DND-41 (cell line): ENCODE measurements at regions not wholly inside any gene's neighbourhood (a gene's known extent, or its start where the extent isn't known, plus 50 kb on each side); places are given as distances from the start of the nearest gene placed in this dataset.
"Not testable (repeated sequence)": the region's sequence is repeated elsewhere in the genome, so short reads cannot be mapped to it uniquely, and the experiment has no call there.

Source experiments
- ATAC-seq: fragments of 200-7000 bp; cut with Tn5 transposase; 3 replicates; pipeline ENCODE4 v1.9.1; 2021; ENCODE audit warnings: low read depth; ENCODE audit not compliant: insufficient read depth
- DNase-seq: peaks from one replicate; pipeline ENCODE4 v3.0.0-alpha.2; 2020
- H2AFZ ChIP-seq: 2 replicates; pipeline ENCODE4 v1.6.0; 2012; ENCODE audit warnings: low read depth, low read length
- H3K27ac ChIP-seq: 2 replicates; pipeline ENCODE4 v1.5.1; 2012; ENCODE audit warnings: low read length, inconsistent platforms
- H3K27me3 ChIP-seq: fragments of 200-600 bp; sonication (generic); 2 replicates; pipeline ENCODE4 v1.6.0; 2012; ENCODE audit warnings: low read length, mild to moderate bottlenecking, inconsistent platforms; ENCODE audit not compliant: insufficient read depth, poor library complexity
- H3K36me3 ChIP-seq: 2 replicates; pipeline ENCODE4 v1.5.1; 2012; ENCODE audit warnings: low read length, inconsistent platforms; ENCODE audit not compliant: insufficient read depth
- H3K4me1 ChIP-seq: 2 replicates; pipeline ENCODE4 v1.5.1; 2012; ENCODE audit warnings: mild to moderate bottlenecking, low read length; ENCODE audit not compliant: insufficient read depth
- H3K4me2 ChIP-seq: 2 replicates; pipeline ENCODE4 v1.6.0; 2012; ENCODE audit warnings: mild to moderate bottlenecking, moderate library complexity, low read length, inconsistent platforms; ENCODE audit not compliant: insufficient read depth
- H3K4me3 ChIP-seq, 2 experiments: fragments of 200-600 bp in 1 of 2; shearing (Covaris generic) in 1 of 2; 2 replicates each; pipeline ENCODE4 v1.5.1; 2012 to 2016; ENCODE audit warnings: inconsistent platforms in 2 of 2, low read length in 2 of 2, mild to moderate bottlenecking in 2 of 2, low read depth in 1 of 2, moderate library complexity in 1 of 2
- H3K79me2 ChIP-seq: 2 replicates; pipeline ENCODE4 v1.6.0; 2012; ENCODE audit warnings: low read length, inconsistent platforms; ENCODE audit not compliant: insufficient read depth
- H3K9ac ChIP-seq: 2 replicates; pipeline ENCODE4 v1.6.0; 2012; ENCODE audit warnings: low read depth, mild to moderate bottlenecking, inconsistent platforms, low read length, moderate library complexity
- H3K9me3 ChIP-seq: 2 replicates; pipeline ENCODE4 v1.5.1; 2012; ENCODE audit warnings: low read length, moderate library complexity, mild to moderate bottlenecking, inconsistent platforms; ENCODE audit not compliant: insufficient read depth, severe bottlenecking
- H4K20me1 ChIP-seq: 2 replicates; pipeline ENCODE4 v1.6.0; 2012; ENCODE audit warnings: low read length; ENCODE audit not compliant: insufficient read depth
- CTCF ChIP-seq: IDR thresholded peaks from 2 replicates; pipeline ENCODE4 v1.5.1; 2012; ENCODE audit warnings: borderline replicate concordance, low read length, moderate library complexity, mild to moderate bottlenecking; ENCODE audit not compliant: poor library complexity, severe bottlenecking; ENCODE audit errors: extremely low read depth
- EZH2 ChIP-seq: IDR thresholded peaks from 3 replicates; pipeline ENCODE4 v1.6.1; 2012; ENCODE audit warnings: borderline replicate concordance, low read depth, mild to moderate bottlenecking, moderate library complexity, low read length, inconsistent platforms; ENCODE audit not compliant: severe bottlenecking

DNA sequence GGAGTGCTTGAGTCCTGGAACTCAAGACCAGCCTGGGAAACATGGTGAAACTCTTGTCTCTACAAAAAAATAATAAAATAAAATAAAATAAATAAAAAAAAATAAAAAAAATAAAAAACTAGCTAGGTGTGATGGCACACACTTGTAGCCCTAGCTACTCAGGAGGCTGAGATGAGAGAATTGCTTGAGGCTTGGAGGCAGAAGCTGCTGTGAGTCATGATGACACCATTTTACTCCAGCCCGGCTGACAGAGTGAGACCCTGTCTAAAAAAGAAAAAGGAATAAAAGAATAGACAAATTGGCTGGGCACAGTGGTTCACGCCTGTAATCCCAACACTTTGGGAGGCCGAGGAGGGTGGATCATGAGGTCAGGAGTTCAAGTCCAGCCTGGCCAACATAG, 1168.9 kb downstream of the SLITRK5 start:
- Histone ChIP-seq H3K4me2 (no peak overlapping the region), H2AFZ (no peak overlapping the region), H3K79me2 (no peaks in the 10 kb centered on the region), H3K4me1 (no peaks in the 10 kb centered on the region), H4K20me1 (no peaks in the 10 kb centered on the region), H3K4me3 (no peak overlapping the region), H3K9me3 (no peaks in the 10 kb centered on the region), H3K27ac (no peak overlapping the region), H3K27me3 (no peaks in the 10 kb centered on the region), H3K9ac (no peak overlapping the region), H3K36me3 (no peaks in the 10 kb centered on the region)
- no peak for ATAC-seq
- TF ChIP-seq EZH2 (no peak), CTCF (no peak)
- DNase-seq: no peak

- not testable (repeated sequence) for H3K4me1 ChIP-seq, ATAC-seq
Observed at GRCh38 chr13:88852293-88852692, 1181.1 kb downstream of the SLITRK5 start.

GRCh38 chr13:88857256-88857655, 1186.1 kb downstream of the SLITRK5 start:
- H3K9me3 ChIP-seq: no peaks in the 10 kb centered on the region
- no peaks in the 10 kb centered on the region for H3K79me2 ChIP-seq
- no peaks in the 10 kb centered on the region for H3K4me1 ChIP-seq
- no peak overlapping the region for H3K9ac ChIP-seq
- H4K20me1 ChIP-seq: no peaks in the 10 kb centered on the region
- H3K27ac ChIP-seq: no peak overlapping the region
- no peak for DNase-seq
- no peak overlapping the region for H3K4me2 ChIP-seq
- H2AFZ ChIP-seq: no peak overlapping the region
- no peak for ATAC-seq
- H3K36me3 ChIP-seq: no peaks in the 10 kb centered on the region
- TF ChIP-seq CTCF (no peak), EZH2 (no peak)
- H3K27me3 ChIP-seq: no peaks in the 10 kb centered on the region
- no peak overlapping the region for H3K4me3 ChIP-seq

More at GRCh38 chr13:88852293-88852692, 1181.1 kb downstream of the SLITRK5 start:
- H3K27ac ChIP-seq, H3K9me3 ChIP-seq, H3K27me3 ChIP-seq, H3K9ac ChIP-seq, H3K4me2 ChIP-seq, H2AFZ ChIP-seq, DNase-seq, H3K4me3 ChIP-seq, H4K20me1 ChIP-seq, H3K79me2 ChIP-seq, H3K36me3 ChIP-seq: not testable (repeated sequence)

- Histone ChIP-seq H3K27ac (no peak overlapping the region), H3K4me1 (no peaks in the 10 kb centered on the region), H3K4me2 (no peak overlapping the region), H3K9ac (no peak overlapping the region), H3K4me3 (no peak overlapping the region), H3K36me3 (no peaks in the 10 kb centered on the region), H3K27me3 (no peaks in the 10 kb centered on the region), H2AFZ (no peak overlapping the region), H3K9me3 (no peaks in the 10 kb centered on the region), H3K79me2 (no peaks in the 10 kb centered on the region), H4K20me1 (no peaks in the 10 kb centered on the region)
- TF ChIP-seq CTCF (no peak), EZH2 (no peak)
- no peak for DNase-seq
- ATAC-seq: no peak
Observed at GRCh38 chr13:88862095-88862620, 1191.0 kb downstream of the SLITRK5 start.
